ENCODE measurements at regions not wholly inside any gene's neighbourhood (a gene's known extent, or its start where the extent isn't known, plus 50 kb on each side); places are given as distances from the start of the nearest gene placed in this dataset.
"Not testable (repeated sequence)": the region's sequence is repeated elsewhere in the genome, so short reads cannot be mapped to it uniquely, and the experiment has no call there.

DNA sequence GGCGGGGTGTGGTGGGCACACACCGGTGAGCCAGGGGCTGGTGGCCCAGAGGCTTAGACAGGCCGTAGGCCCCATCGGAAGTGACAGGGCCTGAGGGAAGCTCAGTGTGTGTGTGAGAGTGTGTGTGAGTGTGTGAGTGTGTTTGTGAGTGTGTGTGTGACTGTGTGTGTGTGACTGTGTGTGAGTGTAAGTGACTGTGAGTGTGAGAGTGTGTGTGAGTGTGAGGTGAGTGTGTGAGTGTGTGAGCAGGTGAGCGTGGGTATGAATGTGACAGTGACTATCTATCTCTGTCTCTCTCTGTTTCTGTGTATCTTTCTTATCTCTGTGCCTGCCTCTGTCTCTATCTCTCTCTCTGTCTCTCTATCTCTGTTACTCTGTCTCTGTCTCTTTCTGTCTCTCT lies 171.6 kb downstream of the TMEM121 start:
- not testable (repeated sequence) for FAIRE-seq

DNA sequence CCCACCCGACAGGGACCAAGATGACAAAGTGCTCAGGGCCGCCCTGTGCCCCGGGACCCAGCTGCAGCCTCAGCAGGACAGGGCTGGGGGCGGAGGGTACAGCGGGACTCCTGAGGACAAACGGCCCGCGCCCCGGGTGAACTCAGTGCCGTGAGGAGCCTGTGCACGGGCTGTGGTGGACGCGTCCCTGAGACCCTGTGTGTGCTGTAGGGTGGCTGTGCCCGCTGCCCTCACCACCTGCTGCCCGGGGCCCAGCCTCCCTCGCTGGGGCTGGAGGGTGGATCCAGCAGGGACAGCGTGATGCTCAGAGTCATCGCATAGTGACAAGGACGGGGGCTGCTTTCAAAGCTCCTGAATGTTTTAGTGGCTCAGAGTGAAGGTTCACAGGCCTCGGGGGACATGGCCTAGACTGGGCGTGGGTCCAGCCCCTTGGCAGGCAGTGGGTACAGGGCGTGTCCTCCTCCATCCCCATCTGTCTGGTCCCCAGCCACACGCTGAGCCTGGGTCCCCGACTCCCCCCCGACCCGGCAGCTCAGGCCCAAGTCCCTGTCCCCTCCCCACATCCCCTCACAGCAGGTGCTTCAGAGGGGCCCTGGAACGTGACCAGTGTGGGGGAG lies 172.7 kb downstream of the TMEM121 start:
- not testable (repeated sequence) for FAIRE-seq

DNA sequence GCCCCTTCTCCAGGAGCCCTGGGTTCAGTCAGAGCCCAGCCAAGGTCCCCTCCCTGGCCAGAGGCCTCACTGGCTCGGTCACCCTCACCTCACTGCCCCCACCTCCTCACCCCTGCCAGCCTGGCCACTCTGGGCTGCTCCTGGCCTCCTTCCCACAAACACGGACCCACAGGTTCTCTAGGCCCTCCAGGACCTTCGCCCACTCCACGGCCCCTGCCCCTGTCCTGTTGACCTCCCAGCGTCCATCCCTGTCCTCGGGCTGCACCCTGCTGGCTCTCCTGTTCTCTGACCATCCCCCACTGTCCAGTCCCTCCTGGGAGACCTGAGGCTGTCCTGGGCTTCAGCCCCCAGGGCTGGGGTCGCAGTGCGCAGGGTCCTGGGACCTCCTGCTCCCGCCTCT lies 173.3 kb downstream of the TMEM121 start:
- FAIRE-seq, result not testable (repeated sequence)

GRCh38 chr14:105700146-105700545 lies 173.8 kb downstream of the TMEM121 start:
- not testable (repeated sequence) for FAIRE-seq

- FAIRE-seq, result no peak
These were observed 174.4 kb downstream of the TMEM121 start for GRCh38 chr14:105700622-105701288.

GRCh38 chr14:105701456-105702274 lies 175.3 kb downstream of the TMEM121 start:
- no peak for FAIRE-seq

DNA sequence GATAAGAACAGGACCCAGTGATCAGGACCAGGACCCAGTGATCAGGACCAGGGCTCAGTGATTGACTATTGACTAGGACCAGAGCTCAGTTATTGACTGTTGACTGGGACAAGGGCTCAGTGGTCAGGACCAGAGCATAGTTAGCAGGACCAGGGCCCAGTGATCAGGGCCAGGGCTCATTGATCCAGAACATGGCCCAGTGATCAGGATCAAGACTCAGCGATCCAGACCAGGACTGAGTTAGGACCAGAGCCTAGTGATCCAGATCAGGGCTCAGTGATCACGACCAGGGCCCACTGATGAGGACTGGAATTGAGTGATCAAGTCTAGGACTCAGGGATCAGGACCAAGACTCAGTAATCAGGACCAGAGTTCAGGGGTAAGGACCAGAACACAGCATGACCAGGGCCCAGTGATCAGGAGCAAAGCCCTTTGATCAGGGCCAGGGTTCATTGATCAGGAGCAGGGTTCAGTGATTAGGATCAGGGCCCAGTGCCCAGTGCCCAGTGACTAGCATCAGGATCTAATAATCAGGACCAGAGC lies 176.0 kb downstream of the TMEM121 start:
- FAIRE-seq, result no peak

- not testable (repeated sequence) for FAIRE-seq
These were observed 176.8 kb downstream of the TMEM121 start for GRCh38 chr14:105703044-105703665.

GRCh38 chr14:105704091-105704490 lies 177.7 kb downstream of the TMEM121 start:
- FAIRE-seq, result not testable (repeated sequence)

DNA sequence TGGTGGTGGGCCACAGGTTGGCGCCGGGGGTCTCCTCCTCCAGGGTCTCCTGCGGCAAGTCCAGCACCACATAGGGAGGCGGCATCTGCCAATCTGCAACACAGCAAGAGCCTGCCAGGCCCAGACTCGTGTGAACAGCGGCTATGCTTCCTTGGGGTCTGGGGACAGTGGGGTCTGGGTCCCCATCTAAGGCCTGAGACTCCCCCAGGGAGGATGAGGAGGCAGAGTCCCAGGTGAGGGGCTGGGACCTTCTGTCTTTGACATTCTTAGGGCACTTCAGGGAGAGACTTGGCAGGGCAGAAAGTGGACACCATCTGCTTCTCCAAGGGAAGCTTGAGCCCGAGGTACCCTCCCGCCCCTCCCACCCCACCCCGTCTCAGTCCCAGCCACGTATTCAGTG lies 178.1 kb downstream of the TMEM121 start:
- FAIRE-seq, result not testable (repeated sequence)

- not testable (repeated sequence) for FAIRE-seq
These were observed 179.1 kb downstream of the TMEM121 start for GRCh38 chr14:105705512-105705861.

GRCh38 chr14:105705862-105706700 lies 179.7 kb downstream of the TMEM121 start:
- not testable (repeated sequence) for FAIRE-seq

DNA sequence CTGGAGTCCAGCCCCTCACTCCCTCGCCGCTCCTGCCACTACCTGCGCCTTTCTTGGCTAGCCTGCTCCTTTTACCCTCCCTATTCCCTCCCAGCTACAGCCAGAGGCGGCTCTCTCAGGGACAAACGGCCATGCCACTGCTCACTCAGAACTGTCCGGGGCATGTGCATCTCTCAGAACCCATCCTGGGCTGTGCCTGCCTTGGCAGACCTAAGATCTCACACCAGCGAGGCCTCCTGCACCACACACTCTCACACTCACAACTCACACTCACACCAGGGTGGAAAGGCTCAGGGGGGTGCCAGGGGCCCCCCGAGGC lies 180.3 kb downstream of the TMEM121 start:
- FAIRE-seq, result not testable (repeated sequence)

DNA sequence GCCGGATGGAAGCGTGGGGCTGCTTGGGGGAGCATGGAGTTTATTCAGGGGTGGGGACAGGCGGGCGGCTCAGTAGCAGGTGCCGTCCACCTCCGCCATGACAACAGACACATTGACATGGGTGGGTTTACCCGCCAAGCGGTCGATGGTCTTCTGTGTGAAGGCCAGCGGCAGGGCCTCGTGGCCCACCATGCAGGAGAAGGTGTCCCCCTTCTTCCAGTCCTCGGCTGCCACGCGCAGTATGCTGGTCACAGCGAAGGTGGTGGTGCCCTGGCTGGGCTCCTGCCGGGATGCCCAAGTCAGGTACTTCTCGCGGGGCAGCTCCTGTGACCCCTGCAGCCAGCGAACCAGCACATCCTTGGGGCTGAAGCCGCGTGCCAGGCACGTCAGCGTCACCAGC lies 180.7 kb downstream of the TMEM121 start:
- FAIRE-seq, result not testable (repeated sequence)

- FAIRE-seq, result not testable (repeated sequence)
These were observed 181.4 kb downstream of the TMEM121 start for GRCh38 chr14:105707723-105708151.

GRCh38 chr14:105708251-105709134 lies 182.1 kb downstream of the TMEM121 start:
- FAIRE-seq, result not testable (repeated sequence)

GRCh38 chr14:105709281-105710118 lies 183.1 kb downstream of the TMEM121 start:
- no peak for FAIRE-seq

GRCh38 chr14:105710119-105711043 lies 184.0 kb downstream of the TMEM121 start:
- no peak for FAIRE-seq
